NCI-H748 treated with DMSO at 0.1 percent for 48 hours (cell line): ENCODE measurements at regions not wholly inside any gene's neighbourhood (a gene's known extent, or its start where the extent isn't known, plus 50 kb on each side); places are given as distances from the start of the nearest gene placed in this dataset.
A peak's percentile ranks its signal among the peaks of the same experiment; 100 is the strongest.
"Not testable (repeated sequence)": the region's sequence is repeated elsewhere in the genome, so short reads cannot be mapped to it uniquely, and the experiment has no call there.

Experiments
- DNase-seq: peaks from one replicate; lab custom pipeline; 2025; lab: John Stamatoyannopoulos, UW

- no peak for DNase-seq
Observed at GRCh38 chr3:816605-817004, 276.2 kb upstream of the CNTN6 start.

- no peak for DNase-seq
Observed at GRCh38 chr3:834679-835078, 258.1 kb upstream of the CNTN6 start.

GRCh38 chr3:835096-835495 lies 257.7 kb upstream of the CNTN6 start:
- no peak for DNase-seq

GRCh38 chr3:839981-840380 lies 252.8 kb upstream of the CNTN6 start:
- no peak for DNase-seq

GRCh38 chr3:851098-851790 lies 241.6 kb upstream of the CNTN6 start:
- no peak for DNase-seq

- DNase-seq, result no peak
Observed at GRCh38 chr3:852033-852432, 240.8 kb upstream of the CNTN6 start.

GRCh38 chr3:853489-853888 lies 239.3 kb upstream of the CNTN6 start:
- DNase-seq, result no peak

GRCh38 chr3:859135-859534 lies 233.7 kb upstream of the CNTN6 start:
- DNase-seq, result no peak

- DNase-seq, result no peak
Observed at GRCh38 chr3:861721-862120, 231.1 kb upstream of the CNTN6 start.

- no peak for DNase-seq
Observed at GRCh38 chr3:869269-869668, 223.6 kb upstream of the CNTN6 start.

- DNase-seq, result no peak
Observed at GRCh38 chr3:869734-870133, 223.1 kb upstream of the CNTN6 start.

- no peak for DNase-seq
Observed at GRCh38 chr3:871651-872050, 221.2 kb upstream of the CNTN6 start.

- DNase-seq, result no peak
Observed at GRCh38 chr3:877001-877400, 215.8 kb upstream of the CNTN6 start.

- DNase-seq, result no peak
Observed at GRCh38 chr3:878746-879145, 214.1 kb upstream of the CNTN6 start.

GRCh38 chr3:880371-880770 lies 212.5 kb upstream of the CNTN6 start:
- no peak for DNase-seq

- no peak for DNase-seq
Observed at GRCh38 chr3:882533-882932, 210.3 kb upstream of the CNTN6 start.

GRCh38 chr3:901953-902778 lies 190.7 kb upstream of the CNTN6 start:
- DNase-seq, result no peak

- no peak for DNase-seq
Observed at GRCh38 chr3:905217-905616, 187.6 kb upstream of the CNTN6 start.

GRCh38 chr3:906739-907138 lies 186.1 kb upstream of the CNTN6 start:
- no peak for DNase-seq

- DNase-seq, result peak; percentile 6
Observed at GRCh38 chr3:908839-909238, 184.0 kb upstream of the CNTN6 start.

- not testable (repeated sequence) for DNase-seq
Observed at GRCh38 chr3:912717-913116, 180.1 kb upstream of the CNTN6 start.

GRCh38 chr3:923161-923910 lies 169.5 kb upstream of the CNTN6 start:
- DNase-seq, result no peak

- no peak for DNase-seq
Observed at GRCh38 chr3:930866-931265, 162.0 kb upstream of the CNTN6 start.
